ENCODE measurements at regions not wholly inside any gene's neighbourhood (a gene's known extent, or its start where the extent isn't known, plus 50 kb on each side); places are given as distances from the start of the nearest gene placed in this dataset.

DNA sequence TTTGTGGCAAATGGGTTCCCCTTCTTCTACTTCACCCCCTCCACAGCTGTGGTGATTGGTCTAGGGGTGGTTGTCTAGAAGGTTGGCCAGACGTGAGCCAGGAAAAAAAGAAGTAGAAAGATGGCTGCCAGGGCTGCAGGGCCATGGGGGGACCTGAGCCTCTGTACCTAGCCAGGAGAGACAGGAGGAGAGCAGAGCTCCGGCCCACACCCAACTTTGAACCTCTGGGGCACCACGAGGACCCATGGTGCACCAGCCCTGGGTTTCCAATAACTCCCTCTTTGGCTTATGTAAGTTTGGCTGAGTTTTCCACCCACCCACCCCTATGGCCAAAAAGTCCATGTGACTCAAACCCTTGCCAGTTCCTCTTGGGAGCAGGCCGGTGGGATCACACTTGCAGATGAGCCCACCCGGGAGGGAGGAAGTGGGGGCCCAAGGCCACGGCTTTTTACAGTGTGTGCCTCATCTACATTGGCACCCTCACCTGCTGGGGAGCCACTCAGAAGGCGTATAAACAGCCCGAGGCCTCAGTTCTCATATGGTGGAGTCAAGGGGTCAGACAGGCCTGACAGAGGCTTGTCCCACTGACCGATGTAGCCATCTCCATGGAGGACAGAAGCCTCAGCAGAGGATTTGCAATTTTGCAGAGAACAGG lies 293.1 kb upstream of the HDAC4 start:
- intact Hi-C loops (cut with DNase I), result no loop called here
- DNase-seq (no peak), ATAC-seq (no peak)
- Histone ChIP-seq H3K9me3 (no peaks in the 10 kb centered on the region), H3K4me1 (peaks cover 21% of the 10 kb centered on the region), H3K36me3 (replicated peaks in 1 of 2; ENCODE audit: insufficient read depth in 1 of 2, low read depth in 2 of 2) (no peaks in the 10 kb centered on the region), H3K4me3 (no peak overlapping the region), H3K27me3 (no peaks in the 10 kb centered on the region), H3K27ac (no peak overlapping the region)
- WGBS, 2 donors, result 75 to 81% methylated on average over 6 to 9 of the region's 9 CpGs
- TF ChIP-seq CTCF (IDR thresholded peaks at IDR 0.05) (no peak), POLR2A (IDR thresholded peaks at IDR 0.05) (no peak)

GRCh38 chr2:239693330-239693729 lies 292.5 kb upstream of the HDAC4 start:
- Histone ChIP-seq H3K9me3 (no peaks in the 10 kb centered on the region), H3K27ac (no peak overlapping the region), H3K27me3 (no peaks in the 10 kb centered on the region), H3K36me3 (replicated peaks in 1 of 2; ENCODE audit: insufficient read depth in 1 of 2, low read depth in 2 of 2) (no peaks in the 10 kb centered on the region), H3K4me3 (no peak overlapping the region), H3K4me1 (peaks cover 21% of the 10 kb centered on the region)
- intact Hi-C loops (cut with DNase I), result no loop called here
- 76 to 77% methylated on average over 11 of the region's 11 CpGs for WGBS, 2 donors
- no peak for DNase-seq
- ATAC-seq, result no peak
- no peak for TF ChIP-seq POLR2A (IDR thresholded peaks at IDR 0.05)

DNA sequence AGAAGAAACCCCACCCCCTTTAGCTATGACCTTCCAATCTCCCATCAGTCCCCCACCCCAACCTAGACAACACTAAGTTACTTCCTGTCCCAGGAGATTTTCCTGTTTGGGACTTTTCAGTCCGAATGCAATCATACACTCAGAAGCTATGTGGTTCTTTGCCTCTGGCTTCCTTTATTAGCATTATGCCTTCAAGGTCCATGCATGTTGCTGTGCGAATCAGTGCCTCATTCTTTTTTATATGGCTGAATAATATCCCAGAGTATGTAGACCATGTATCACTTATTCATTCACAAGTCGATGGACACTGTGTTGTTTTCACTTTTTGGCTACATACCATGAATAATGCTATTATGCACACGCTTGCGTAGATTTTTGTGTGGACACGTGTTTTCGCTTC lies 292.1 kb upstream of the HDAC4 start:
- TF ChIP-seq POLR2A (IDR thresholded peaks at IDR 0.05) (no peak), CTCF (IDR thresholded peaks at IDR 0.05) (no peak)
- Histone ChIP-seq H3K27me3 (no peaks in the 10 kb centered on the region), H3K27ac (no peak overlapping the region), H3K9me3 (no peaks in the 10 kb centered on the region), H3K4me3 (no peak overlapping the region), H3K36me3 (replicated peaks in 1 of 2; ENCODE audit: insufficient read depth in 1 of 2, low read depth in 2 of 2) (no peaks in the 10 kb centered on the region), H3K4me1 (peaks cover 21% of the 10 kb centered on the region)
- DNase-seq, result no peak
- ATAC-seq, result no peak
- 89 to 91% methylated on average over 7 of the region's 7 CpGs for WGBS, 2 donors
- intact Hi-C loops (cut with DNase I), result no loop called here

GRCh38 chr2:239692362-239692851 lies 291.6 kb upstream of the HDAC4 start:
- Histone ChIP-seq H3K27me3 (no peaks in the 10 kb centered on the region), H3K36me3 (replicated peaks in 1 of 2; ENCODE audit: insufficient read depth in 1 of 2, low read depth in 2 of 2) (no peaks in the 10 kb centered on the region), H3K4me3 (no peak overlapping the region), H3K9me3 (no peaks in the 10 kb centered on the region), H3K4me1 (peaks cover 21% of the 10 kb centered on the region), H3K27ac (no peak overlapping the region)
- ATAC-seq (peak; percentile 89), DNase-seq (peak; percentile 69 to 85 (median 74))
- intact Hi-C loops (cut with DNase I), result no loop called here
- no peak for TF ChIP-seq POLR2A (IDR thresholded peaks at IDR 0.05)
- peak in 1 of 7 experiments; percentile 21 for TF ChIP-seq CTCF (IDR thresholded peaks at IDR 0.05)
- WGBS, 2 donors, result 0 to 20% methylated on average over 5 to 8 of the region's 8 CpGs

DNA sequence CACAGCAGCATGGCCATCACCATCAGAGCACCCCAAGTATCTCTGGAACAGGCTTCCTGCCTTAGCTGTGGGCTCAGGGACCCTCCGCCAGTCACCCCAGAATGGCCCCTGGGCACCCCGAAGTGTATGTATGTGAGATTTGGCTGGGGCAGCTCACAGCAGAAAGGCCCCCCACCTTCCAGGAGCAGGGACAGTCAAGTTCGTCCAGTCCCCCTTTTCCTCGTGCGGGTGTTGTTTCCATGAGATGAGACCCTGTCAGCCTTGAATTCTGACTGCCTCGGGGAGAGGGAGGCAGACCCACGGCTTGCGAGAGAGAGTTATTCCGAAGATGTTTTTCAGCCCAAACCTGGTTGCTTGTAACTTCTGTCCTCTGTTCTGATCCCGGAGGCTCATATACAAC lies 290.9 kb upstream of the HDAC4 start:
- H3K27me3 ChIP-seq, result no peaks in the 10 kb centered on the region
- WGBS, 2 donors, result 68 to 88% methylated on average over 7 to 10 of the region's 10 CpGs
- peaks cover 21% of the 10 kb centered on the region for H3K4me1 ChIP-seq
- no peak for TF ChIP-seq CTCF (IDR thresholded peaks at IDR 0.05)
- TF ChIP-seq POLR2A (IDR thresholded peaks at IDR 0.05), result no peak
- H3K9me3 ChIP-seq, result no peaks in the 10 kb centered on the region
- H3K4me3 ChIP-seq, result no peak overlapping the region
- intact Hi-C loops (cut with DNase I), result no loop called here
- no peaks in the 10 kb centered on the region for H3K36me3 ChIP-seq (replicated peaks in 1 of 2; ENCODE audit: insufficient read depth in 1 of 2, low read depth in 2 of 2)
- ATAC-seq (no peak), DNase-seq (no peak)
- peak overlapping the region in 1 of 4 donors; percentile 33 for H3K27ac ChIP-seq
